HG03432 (cell line): ENCODE measurements at regions not wholly inside any gene's neighbourhood (a gene's known extent, or its start where the extent isn't known, plus 50 kb on each side); places are given as distances from the start of the nearest gene placed in this dataset.
A peak's percentile ranks its signal among the peaks of the same experiment; 100 is the strongest.
"Not testable (repeated sequence)": the region's sequence is repeated elsewhere in the genome, so short reads cannot be mapped to it uniquely, and the experiment has no call there.

Experiments used
- ATAC-seq: cut with Tn5 transposase; IDR thresholded peaks from one replicate; pipeline ENCODE4 v1.9.1; 2021; ENCODE audit warnings: mild to moderate bottlenecking, moderate library complexity; ENCODE audit not compliant: unreplicated experiment

DNA sequence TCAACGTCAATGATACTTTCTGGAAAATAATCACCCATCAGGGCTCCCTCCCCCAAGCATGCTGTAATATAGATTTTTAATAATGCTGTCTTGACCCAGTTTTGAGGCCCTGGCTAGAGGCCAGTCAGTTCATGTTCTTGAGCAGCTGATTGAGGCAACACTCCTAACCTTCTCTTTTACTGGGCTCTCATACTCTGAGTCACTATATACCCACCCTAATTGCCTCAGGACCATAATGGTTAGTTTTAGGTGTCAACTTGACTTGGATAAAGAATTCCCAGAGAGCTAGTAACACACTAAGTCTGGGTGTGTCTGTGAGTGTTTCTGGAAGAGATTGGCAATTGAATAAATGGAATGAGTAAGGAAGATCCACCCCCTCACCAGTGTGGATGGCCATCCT is 527.0 kb upstream of the ATP2B1 start:
- ATAC-seq, result no peak

- no peak for ATAC-seq
These were observed 525.8 kb upstream of the ATP2B1 start for GRCh38 chr12:90234472-90234871.

DNA sequence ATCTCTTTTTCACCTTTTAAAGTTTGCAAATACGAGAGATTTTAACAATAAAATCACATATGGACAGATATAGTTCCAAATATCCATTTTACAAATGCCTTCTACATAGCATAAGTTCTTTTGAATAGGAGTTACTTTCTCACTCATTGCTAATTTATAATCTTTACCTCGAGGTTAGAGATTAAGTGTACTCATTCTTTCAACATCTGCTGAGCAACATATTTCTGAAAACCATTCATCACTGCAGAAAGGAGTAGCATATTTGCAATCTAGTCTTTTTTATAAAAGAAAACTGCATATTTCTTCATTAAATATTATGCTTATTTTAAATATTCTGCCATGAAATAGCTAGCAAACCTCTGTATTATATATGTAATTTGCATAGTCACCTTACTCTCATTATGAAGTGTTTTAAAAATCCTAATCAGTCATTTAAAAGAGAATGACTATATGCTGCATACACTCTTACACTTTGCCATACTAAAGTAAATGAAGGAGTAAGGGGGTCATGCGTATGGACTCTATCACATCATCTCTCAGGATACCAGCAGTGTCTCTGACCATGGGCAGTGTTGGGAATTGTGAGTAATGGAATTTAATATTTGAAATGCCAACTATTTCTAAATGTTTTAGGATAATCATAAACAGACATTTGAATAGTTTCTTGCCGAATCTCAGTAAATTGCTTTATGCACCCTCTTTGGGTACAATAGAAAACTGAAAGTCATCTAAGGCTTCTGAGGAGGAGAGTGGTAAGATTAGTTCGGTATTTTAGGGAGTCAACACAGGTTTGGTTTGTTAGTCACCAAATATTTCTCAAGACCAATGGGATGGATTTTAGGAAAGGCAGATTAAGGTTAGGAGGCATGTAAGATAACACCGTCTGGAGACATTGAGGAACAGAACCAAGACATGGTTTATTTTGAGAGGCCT is 524.8 kb upstream of the ATP2B1 start:
- ATAC-seq, result no peak

DNA sequence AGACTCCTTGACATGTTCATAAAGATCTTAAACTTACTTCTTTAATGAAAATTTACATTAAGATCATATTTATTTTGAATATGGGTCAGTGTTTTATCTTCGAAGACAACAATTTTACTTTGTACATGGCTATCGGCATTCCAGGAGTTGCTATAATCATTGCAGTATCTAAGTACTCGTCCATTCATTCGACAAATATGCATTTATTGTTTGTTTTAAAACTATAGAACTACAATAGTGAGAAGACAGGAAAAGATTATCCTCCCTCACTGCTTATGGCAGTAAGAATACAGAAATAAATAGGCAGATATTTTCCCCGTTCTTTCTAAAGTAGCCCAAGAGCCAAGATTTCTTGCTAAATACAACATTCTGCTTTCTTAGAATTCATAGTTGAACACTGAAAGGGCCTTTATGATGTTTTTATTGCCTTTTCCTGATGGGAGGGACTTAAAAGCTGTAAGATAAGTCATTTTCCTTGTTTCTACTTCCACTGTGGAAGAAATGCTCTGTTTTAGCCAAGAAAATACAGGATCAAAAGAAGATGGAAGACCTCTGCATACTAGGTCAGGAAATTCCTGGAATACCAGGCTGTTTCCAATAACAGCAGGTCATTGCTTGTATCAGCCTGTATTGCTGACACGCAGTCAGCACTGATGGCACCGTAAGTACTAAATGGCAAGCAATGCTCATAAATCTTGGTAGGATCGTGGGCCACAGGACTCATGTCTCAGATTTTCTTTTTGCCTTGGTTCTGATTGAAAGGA is 521.0 kb upstream of the ATP2B1 start:
- ATAC-seq, result no peak

DNA sequence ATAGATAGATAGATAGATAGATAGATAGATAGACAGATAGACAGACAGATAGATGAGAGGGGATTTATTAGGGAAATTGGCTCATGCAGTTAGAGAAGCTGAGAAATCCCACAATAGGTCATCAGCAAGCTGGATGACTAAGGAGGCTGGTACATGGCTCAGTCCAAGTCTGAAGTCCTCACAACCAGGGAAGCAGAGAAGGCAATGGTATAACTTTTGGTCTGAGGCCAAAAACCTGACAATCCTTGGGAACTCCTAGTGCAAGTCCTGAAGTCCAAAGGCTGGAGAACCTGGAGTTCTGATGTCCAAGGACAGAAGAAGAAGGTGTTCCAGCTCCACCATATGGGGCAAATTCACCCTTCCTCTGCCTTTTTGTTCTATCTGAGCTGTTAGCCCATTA is 517.6 kb upstream of the ATP2B1 start:
- ATAC-seq, result no peak

DNA sequence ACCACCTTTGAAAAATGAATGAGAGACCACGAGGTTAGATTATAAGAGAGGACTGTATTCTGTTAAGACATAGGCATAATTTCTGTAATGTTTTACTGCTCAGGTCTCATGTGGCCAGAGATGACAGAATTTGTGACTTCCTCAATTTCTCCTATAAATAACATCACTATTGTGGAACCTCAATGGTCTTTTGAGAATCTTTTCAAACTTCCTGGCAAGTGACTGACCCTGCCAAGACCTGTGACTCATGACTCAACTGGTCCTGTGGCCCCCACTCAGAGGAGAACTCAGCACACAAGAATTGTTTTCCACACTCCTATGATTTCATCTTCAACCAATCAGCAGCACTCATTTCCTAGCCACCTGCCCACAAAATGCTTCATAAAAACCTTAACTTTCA is 508.2 kb upstream of the ATP2B1 start:
- ATAC-seq, result peak; percentile 62

DNA sequence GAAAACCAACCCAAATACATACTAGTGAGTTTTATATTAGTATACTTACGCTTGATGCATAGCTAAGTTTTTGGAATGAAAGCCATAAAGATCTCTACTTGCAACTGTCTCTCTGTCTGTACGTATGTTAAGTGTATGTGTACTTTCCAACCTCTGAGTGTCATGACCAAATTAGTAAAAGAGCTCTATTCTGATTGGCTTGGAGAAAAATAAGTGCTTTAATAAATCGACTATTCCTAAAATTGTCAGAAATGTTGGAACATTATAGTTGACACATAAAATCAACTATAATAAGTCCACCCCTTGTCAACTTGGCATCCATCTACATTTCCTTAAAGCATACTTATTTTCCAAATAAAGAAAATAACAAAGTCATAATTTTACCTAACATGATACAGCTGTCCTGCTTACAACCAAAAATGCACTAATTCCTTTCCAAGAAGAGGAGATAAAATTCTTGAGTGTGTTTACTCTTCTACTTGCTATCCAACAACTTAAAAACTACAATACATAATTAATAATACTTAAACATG is 507.4 kb upstream of the ATP2B1 start:
- ATAC-seq, result no peak

- ATAC-seq, result no peak
These were observed 502.4 kb upstream of the ATP2B1 start for GRCh38 chr12:90211017-90211416.

DNA sequence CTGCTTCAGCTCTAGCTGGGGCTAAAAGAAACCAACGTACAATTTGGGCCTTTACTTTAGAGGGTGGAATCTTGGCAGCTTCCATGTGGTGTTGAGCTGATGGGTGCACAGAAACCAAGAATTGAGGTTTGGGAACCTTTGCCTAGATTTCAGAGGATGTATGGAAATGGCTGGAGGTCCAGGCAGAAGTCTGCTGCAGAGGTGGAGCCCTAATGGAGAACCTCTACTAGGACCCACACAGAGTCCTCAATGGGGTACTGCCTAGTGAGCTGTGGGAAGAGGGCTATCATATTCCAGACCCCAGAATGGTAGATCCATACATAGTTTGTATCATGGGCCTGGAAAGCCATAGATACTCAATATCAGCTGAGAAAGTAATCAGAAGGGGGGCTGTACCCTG is 500.4 kb upstream of the ATP2B1 start:
- no peak for ATAC-seq

- not testable (repeated sequence) for ATAC-seq
These were observed 499.7 kb upstream of the ATP2B1 start for GRCh38 chr12:90208379-90208778.

DNA sequence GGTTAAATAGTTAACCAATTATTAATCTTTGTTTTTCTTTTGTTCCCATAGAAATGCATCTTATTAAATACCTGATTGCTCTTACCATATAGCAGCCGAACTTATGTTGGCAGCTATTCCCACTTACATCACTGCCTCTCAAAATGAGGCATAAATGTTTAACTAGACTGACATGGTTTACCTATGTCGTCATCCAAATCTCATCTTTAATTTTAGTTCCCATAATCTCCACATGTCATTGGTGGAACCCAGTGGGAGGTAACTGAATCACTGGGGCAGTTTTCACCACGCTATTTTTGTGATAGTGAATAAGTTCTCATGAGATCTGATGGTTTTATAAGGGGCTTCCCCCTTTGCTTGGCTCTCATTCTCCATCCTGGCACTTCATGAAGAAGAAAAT is 499.2 kb upstream of the ATP2B1 start:
- ATAC-seq, result no peak

- ATAC-seq, result no peak
These were observed 496.5 kb upstream of the ATP2B1 start for GRCh38 chr12:90205165-90205564.

DNA sequence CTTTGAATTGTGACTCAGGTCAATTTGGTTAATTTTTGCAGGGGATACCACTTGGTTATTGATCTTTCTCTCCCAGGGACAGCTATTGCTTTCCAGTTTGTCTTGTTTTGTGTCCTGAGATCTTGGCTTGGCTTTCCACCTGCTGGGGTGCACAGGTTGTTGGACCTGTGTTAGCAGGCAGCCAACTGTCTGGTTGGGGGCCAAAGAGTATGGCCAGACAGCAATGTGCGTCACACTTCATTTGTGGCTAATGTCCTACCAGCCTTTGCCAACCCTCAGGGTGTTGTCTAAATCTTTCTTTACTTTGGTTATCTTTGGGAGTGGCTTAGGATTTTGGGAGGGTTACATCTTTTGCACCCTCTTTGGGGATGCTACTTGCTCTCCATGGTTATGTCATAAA is 494.9 kb upstream of the ATP2B1 start:
- no peak for ATAC-seq

DNA sequence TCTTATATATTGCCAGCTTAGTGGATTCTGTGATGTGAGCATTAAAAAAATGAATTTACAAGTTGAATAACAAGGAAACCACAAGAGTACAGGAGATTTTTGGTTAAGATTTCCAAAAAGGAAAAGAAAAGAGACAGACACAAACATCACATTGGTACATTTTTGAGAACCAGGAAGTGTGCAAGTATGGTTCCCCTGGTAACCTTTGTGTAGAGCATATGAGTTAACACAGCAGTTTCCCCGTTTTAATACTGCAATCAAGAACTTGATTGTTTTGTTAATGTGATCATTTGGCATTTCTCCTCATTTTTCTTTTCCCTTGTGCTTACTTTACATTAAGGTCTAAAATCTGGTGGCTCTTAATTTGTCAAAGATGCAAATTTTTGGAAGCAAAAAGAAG is 490.4 kb upstream of the ATP2B1 start:
- ATAC-seq, result no peak

DNA sequence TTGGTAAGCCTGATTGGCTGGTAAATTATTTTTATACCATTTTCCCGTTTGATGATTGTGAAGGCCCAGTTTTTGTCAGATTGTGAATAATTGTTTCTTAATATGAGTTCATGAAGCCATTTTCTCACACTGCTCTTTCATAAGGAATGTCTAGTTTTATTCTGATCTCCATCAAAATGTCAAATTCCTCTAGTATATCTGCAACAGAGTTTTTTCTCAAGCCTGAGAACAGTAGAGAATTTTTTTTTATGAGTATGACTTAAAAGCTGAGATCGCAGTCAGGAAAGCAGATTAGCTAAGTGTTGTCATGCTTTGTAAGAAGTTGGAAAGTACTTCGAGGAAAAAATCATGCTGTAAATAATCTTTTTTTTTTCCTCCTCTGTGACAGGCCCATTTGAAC is 484.9 kb upstream of the ATP2B1 start:
- no peak for ATAC-seq

GRCh38 chr12:90188857-90189256 is 480.2 kb upstream of the ATP2B1 start:
- no peak for ATAC-seq

- ATAC-seq, result no peak
These were observed 474.6 kb upstream of the ATP2B1 start for GRCh38 chr12:90183201-90183600.

GRCh38 chr12:90181216-90181615 is 472.6 kb upstream of the ATP2B1 start:
- no peak for ATAC-seq

- ATAC-seq, result no peak
These were observed 466.3 kb upstream of the ATP2B1 start for GRCh38 chr12:90174956-90175355.

DNA sequence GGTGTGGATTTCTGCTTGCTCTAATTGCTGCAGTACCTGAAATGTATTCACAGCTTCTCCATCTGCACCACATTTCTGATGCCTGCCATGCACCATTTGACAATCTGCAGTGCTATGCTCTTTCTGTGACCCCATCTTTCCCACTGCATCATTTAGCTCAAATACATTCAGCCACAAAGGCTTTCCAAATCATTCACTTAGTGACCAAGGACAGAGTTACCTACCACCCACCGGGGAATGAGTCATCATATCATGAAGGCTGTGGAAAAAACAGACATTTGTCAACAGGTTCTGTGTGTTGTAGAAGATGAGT is 465.5 kb upstream of the ATP2B1 start:
- peak; percentile 84 for ATAC-seq

DNA sequence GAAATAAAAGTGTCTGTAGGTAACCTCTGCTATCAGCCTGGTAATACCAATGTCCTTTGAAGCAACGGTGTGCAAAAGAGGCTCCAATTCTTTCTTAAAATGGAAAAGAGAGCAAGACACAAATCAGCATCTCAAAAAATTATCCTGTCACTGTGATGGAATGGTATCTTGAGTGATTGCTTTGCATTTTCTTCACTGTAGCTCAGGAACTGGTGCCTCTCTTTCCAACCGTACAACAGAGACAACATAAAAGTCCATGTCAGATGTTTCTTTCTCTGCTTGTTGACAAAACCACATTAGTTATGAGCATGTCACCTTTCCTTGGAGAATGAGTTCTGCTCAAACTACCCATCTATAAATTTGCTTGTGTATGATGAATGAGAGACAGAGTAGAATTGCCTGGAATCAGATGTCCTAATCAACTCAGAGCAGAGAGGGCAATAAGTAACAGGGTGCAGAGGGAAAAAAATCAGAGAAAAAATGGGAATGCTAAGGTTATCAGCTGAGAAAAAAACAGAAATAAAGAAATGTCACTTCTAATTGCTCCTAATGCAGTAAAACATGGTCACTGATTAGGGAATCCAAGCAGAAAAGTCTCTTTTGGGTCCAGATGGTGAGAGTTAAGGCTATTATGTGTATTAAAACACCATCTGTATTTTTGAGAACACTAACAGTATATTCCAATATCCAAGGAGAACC is 465.0 kb upstream of the ATP2B1 start:
- ATAC-seq, result no peak
